ENCODE measurements at regions not wholly inside any gene's neighbourhood (a gene's known extent, or its start where the extent isn't known, plus 50 kb on each side); places are given as distances from the start of the nearest gene placed in this dataset.
A peak's percentile ranks its signal among the peaks of the same experiment; 100 is the strongest.

DNA sequence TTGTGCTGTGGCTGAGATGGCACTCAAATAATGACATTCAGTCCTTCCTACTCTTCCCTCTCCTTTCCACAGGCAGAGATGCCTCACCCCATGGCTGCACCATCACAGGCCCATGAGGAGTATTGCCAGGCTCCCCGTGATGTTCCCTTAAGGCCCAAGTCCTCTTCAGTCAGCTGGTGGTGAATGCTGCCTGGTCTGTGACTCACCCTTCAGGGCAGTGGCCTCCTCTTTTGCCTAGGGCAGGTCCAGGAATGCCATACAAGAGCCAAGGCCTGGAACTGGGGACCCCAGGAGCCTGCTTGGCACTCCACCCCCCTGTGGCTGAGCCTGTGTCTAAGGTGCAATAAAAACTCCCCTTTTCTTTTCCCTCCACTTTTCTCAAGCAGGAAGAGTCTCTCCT, 144.2 kb upstream of the GEMIN8 start:
- no peak for DNase-seq (ENCODE audit: low read depth in 2 of 2)

- no peak for DNase-seq (ENCODE audit: low read depth in 2 of 2)
Measured at GRCh38 chrX:14164828-14165227, 135.1 kb upstream of the GEMIN8 start.

GRCh38 chrX:14125462-14125861, 95.8 kb upstream of the GEMIN8 start:
- no peak for DNase-seq (ENCODE audit: low read depth in 2 of 2)

DNA sequence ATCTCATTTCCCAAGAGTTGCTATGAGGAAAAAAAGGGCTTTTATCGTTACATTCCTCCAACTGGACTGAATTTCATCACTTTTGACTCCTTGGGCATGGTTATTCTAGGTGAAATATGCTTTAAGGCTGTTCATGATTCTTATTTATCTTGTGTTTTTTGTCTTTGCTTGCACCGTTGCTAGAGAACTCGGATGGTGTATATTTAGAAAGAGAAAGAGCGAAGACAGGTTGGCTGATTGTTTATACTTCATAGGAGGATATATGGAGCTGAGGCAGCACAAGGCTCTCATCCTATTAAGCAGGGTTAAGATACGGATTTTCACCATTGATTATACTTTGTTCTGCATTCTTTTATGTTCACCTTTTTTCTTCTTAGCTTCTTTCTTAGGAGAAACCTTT, 94.9 kb upstream of the GEMIN8 start:
- DNase-seq (ENCODE audit: low read depth in 2 of 2) = no peak

- peak; percentile 10 to 17 for DNase-seq (ENCODE audit: low read depth in 2 of 2)
Measured at GRCh38 chrX:14095702-14096101, 66.0 kb upstream of the GEMIN8 start.

DNA sequence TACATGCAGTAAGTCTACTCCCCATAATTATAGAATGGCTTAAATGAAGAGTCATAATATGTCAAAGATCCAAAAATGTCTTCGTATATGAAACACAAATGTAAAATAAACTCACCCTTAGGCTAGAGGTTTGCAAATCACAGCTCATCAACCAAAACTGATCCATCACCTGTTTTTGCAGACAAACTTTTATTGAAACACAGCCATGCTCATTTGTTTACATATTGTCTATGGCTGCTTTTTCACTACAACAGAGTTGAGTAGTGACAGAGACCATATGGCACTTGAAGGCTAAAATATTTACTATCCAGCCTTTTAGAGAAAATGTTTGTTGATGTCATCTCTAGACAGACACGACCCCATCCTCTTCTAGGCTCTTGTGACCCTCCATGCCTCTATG, 64.5 kb upstream of the GEMIN8 start:
- no peak for DNase-seq (ENCODE audit: low read depth in 2 of 2)

- DNase-seq (ENCODE audit: low read depth in 2 of 2) = no peak
Measured at GRCh38 chrX:14084466-14084865, 54.8 kb upstream of the GEMIN8 start.

- no peak for DNase-seq (ENCODE audit: low read depth in 2 of 2)
Measured at GRCh38 chrX:14083783-14084182, 54.1 kb upstream of the GEMIN8 start.

DNA sequence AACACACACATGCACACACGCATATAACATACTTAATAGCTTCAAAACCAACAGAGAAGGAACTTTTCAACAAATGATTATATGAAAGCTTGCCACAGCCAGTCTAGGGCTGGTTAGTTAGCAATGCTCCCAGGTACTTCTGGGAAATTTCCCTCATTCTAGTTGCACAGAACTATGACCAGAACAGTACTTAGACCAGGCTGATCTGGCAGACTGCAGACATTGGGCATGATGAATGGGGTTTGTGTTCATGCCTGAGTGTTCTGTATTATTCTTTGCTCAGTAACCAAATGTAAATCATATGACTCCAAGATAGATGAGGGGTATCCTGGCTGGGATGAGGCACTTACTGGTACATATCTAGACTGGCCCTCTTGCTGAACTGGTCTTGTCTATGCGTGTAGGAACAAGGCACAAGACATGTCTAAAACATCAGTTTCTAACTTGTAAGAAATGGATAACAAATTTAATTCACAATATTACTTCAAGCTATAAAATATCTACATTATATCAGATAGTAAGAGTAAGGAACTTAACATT, 50.3 kb upstream of the GEMIN8 start:
- DNase-seq (ENCODE audit: low read depth in 2 of 2) = no peak

Data from stimulated activated CD4-positive, alpha-beta T cell treated with anti-CD3 and anti-CD28 coated beads, Interleukin-1b, Interleukin-23, amount 100 ng/mL, for 4 hours (primary cell).